Osteoblast (primary cell): ENCODE measurements at regions not wholly inside any gene's neighbourhood (a gene's known extent, or its start where the extent isn't known, plus 50 kb on each side); places are given as distances from the start of the nearest gene placed in this dataset.

Experiments used
- DNase-seq: peaks from one replicate; pipeline ENCODE4 v3.0.0; 2011; ENCODE audit warnings: low spot score, mixed read lengths; ENCODE audit not compliant: insufficient read length; ENCODE audit errors: missing footprints
- H2AFZ ChIP-seq: 2 replicates; pipeline ENCODE4 v1.6.0; 2011; ENCODE audit warnings: mild to moderate bottlenecking, low read length
- H3K27ac ChIP-seq: 2 replicates; pipeline ENCODE4 v1.5.1; 2011; ENCODE audit warnings: mild to moderate bottlenecking, low read depth, low read length, moderate library complexity
- H3K27me3 ChIP-seq: 2 replicates; pipeline ENCODE4 v1.6.0; 2012; ENCODE audit warnings: mild to moderate bottlenecking, control low read depth, inconsistent platforms, low read length, moderate library complexity; ENCODE audit not compliant: insufficient read depth
- H3K36me3 ChIP-seq: 2 replicates; pipeline ENCODE4 v1.5.1; 2011; ENCODE audit warnings: mild to moderate bottlenecking, low read length, control low read depth, moderate library complexity; ENCODE audit not compliant: insufficient read depth
- H3K4me1 ChIP-seq: 2 replicates; pipeline ENCODE4 v1.5.1; 2011; ENCODE audit warnings: mild to moderate bottlenecking, low read length, control low read depth, moderate library complexity; ENCODE audit not compliant: insufficient read depth
- H3K4me2 ChIP-seq: 2 replicates; pipeline ENCODE4 v1.6.0; 2011; ENCODE audit warnings: mild to moderate bottlenecking, low read length; ENCODE audit not compliant: insufficient read depth
- H3K4me3 ChIP-seq: fragments of 200-600 bp; sonication (generic); 3 replicates; pipeline ENCODE4 v1.5.1; 2012; ENCODE audit warnings: mild to moderate bottlenecking, low read length, inconsistent platforms; ENCODE audit not compliant: insufficient read depth
- H3K79me2 ChIP-seq: 2 replicates; pipeline ENCODE4 v1.6.0; 2012; ENCODE audit warnings: mild to moderate bottlenecking, low read length, control low read depth, inconsistent platforms; ENCODE audit not compliant: insufficient read depth
- H3K9me3 ChIP-seq: 2 replicates; pipeline ENCODE4 v1.5.1; 2011; ENCODE audit warnings: low read depth, low read length, control low read depth
- H4K20me1 ChIP-seq: 2 replicates; pipeline ENCODE4 v1.6.0; 2012; ENCODE audit warnings: mild to moderate bottlenecking, low read length, control low read depth; ENCODE audit not compliant: insufficient read depth
- CTCF ChIP-seq: IDR thresholded peaks from 2 replicates; pipeline ENCODE4 v1.5.1; 2011; ENCODE audit warnings: mild to moderate bottlenecking, low read depth, low read length, moderate library complexity; ENCODE audit errors: extremely low read depth

GRCh38 chr15:66863390-66864085, 161.5 kb downstream of the SMAD6 start:
- peak overlapping the region; percentile 73 for H3K27ac ChIP-seq
- H3K9me3 ChIP-seq: no peaks in the 10 kb centered on the region
- H3K36me3 ChIP-seq: peaks cover 5% of the 10 kb centered on the region
- H4K20me1 ChIP-seq: no peaks in the 10 kb centered on the region
- H3K4me1 ChIP-seq: peaks cover 34% of the 10 kb centered on the region
- peaks cover 26% of the 10 kb centered on the region for H3K79me2 ChIP-seq
- no peak for TF ChIP-seq CTCF
- no peak overlapping the region for H3K4me3 ChIP-seq
- no peak overlapping the region for H2AFZ ChIP-seq
- H3K27me3 ChIP-seq: no peaks in the 10 kb centered on the region
- H3K4me2 ChIP-seq: peak overlapping the region; percentile 34
- DNase-seq: no peak

GRCh38 chr15:66864086-66864830, 162.2 kb downstream of the SMAD6 start:
- Histone ChIP-seq H4K20me1 (no peaks in the 10 kb centered on the region), H3K4me3 (no peak overlapping the region), H3K36me3 (peaks cover 5% of the 10 kb centered on the region), H3K27me3 (no peaks in the 10 kb centered on the region), H3K79me2 (peaks cover 26% of the 10 kb centered on the region), H3K4me1 (peaks cover 29% of the 10 kb centered on the region), H3K4me2 (no peak overlapping the region), H2AFZ (no peak overlapping the region), H3K27ac (no peak overlapping the region), H3K9me3 (no peaks in the 10 kb centered on the region)
- no peak for TF ChIP-seq CTCF
- DNase-seq: no peak

GRCh38 chr15:66864871-66865281, 162.8 kb downstream of the SMAD6 start:
- DNase-seq: no peak
- Histone ChIP-seq H3K4me3 (no peak overlapping the region), H3K36me3 (peaks cover 5% of the 10 kb centered on the region), H2AFZ (no peak overlapping the region), H3K4me1 (peaks cover 23% of the 10 kb centered on the region), H3K9me3 (no peaks in the 10 kb centered on the region), H3K4me2 (no peak overlapping the region), H3K79me2 (peaks cover 21% of the 10 kb centered on the region), H3K27ac (no peak overlapping the region), H3K27me3 (no peaks in the 10 kb centered on the region), H4K20me1 (no peaks in the 10 kb centered on the region)
- no peak for TF ChIP-seq CTCF
